GM12873 (cell line): ENCODE measurements at regions not wholly inside any gene's neighbourhood (a gene's known extent, or its start where the extent isn't known, plus 50 kb on each side); places are given as distances from the start of the nearest gene placed in this dataset.

Experiments used
- CTCF ChIP-seq: IDR thresholded peaks from 2 replicates; pipeline ENCODE4 v1.5.1; 2012; ENCODE audit warnings: low read depth, mild to moderate bottlenecking, moderate library complexity, low read length, control low read depth; ENCODE audit not compliant: insufficient read depth; ENCODE audit errors: missing control alignments

GRCh38 chr3:166993015-166993630 lies 387.0 kb downstream of the ZBBX start:
- TF ChIP-seq CTCF = no peak

- no peak for TF ChIP-seq CTCF
Measured at GRCh38 chr3:166986000-166986399, 394.1 kb downstream of the ZBBX start.

- no peak for TF ChIP-seq CTCF
Measured at GRCh38 chr3:166962911-166963310, 417.2 kb downstream of the ZBBX start.

- TF ChIP-seq CTCF = no peak
Measured at GRCh38 chr3:166957121-166957520, 423.0 kb downstream of the ZBBX start.

- no peak for TF ChIP-seq CTCF
Measured at GRCh38 chr3:166955201-166955939, 424.7 kb downstream of the ZBBX start.

- TF ChIP-seq CTCF = no peak
Measured at GRCh38 chr3:166934879-166935278, 445.2 kb downstream of the ZBBX start.

GRCh38 chr3:166917437-166917836 lies 462.7 kb downstream of the ZBBX start:
- TF ChIP-seq CTCF = no peak
